HUES48 (cell line): ENCODE measurements at regions not wholly inside any gene's neighbourhood (a gene's known extent, or its start where the extent isn't known, plus 50 kb on each side); places are given as distances from the start of the nearest gene placed in this dataset.

ENCODE experiments used
- H3K27ac ChIP-seq: one replicate; pipeline ENCODE4 v1.7.0; 2013; ENCODE audit warnings: low read depth, low read length, inconsistent platforms
- H3K27me3 ChIP-seq: 2 replicates; pipeline ENCODE4 v1.6.1; 2013; ENCODE audit warnings: mild to moderate bottlenecking, low read length; ENCODE audit not compliant: control insufficient read depth, insufficient read depth
- H3K36me3 ChIP-seq: 2 replicates; pipeline ENCODE4 v1.6.1; 2013; ENCODE audit warnings: low read length; ENCODE audit not compliant: control insufficient read depth, insufficient read depth
- H3K4me1 ChIP-seq: 2 replicates; pipeline ENCODE4 v1.6.1; 2013; ENCODE audit warnings: mild to moderate bottlenecking, low read length; ENCODE audit not compliant: control insufficient read depth, insufficient read depth
- H3K4me3 ChIP-seq: 2 replicates; pipeline ENCODE4 v1.5.1; 2013; ENCODE audit warnings: mild to moderate bottlenecking, low read depth, low read length
- H3K9ac ChIP-seq: 2 replicates; pipeline ENCODE4 v1.6.1; 2013; ENCODE audit warnings: mild to moderate bottlenecking, low read depth, low read length, moderate library complexity
- H3K9me3 ChIP-seq: 2 replicates; pipeline ENCODE4 v1.6.1; 2013; ENCODE audit warnings: low read length; ENCODE audit not compliant: control insufficient read depth, insufficient read depth

DNA sequence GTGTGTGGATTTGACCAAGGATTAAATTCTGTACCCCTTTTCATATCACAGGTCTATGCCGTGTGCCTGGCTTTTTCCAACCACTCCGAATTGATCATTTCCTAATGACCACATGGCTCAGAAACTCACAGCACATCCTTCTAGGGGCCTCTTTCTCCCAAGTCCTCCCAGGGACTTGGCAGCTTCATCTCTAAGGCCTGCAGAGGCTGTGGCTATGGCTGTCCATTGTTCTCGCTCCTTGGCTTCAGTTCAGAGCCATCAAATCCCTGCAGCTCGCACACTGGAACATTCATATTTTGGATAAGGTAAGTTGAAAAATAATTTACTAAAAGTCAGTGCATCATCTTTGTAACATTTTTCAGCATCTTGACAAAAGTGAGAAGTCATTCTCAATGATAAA lies 497.2 kb upstream of the CDH4 start:
- peaks cover 17% of the 10 kb centered on the region for H3K4me1 ChIP-seq
- H3K4me3 ChIP-seq, result no peak overlapping the region
- no peak overlapping the region for H3K9ac ChIP-seq
- H3K9me3 ChIP-seq, result 0 out of 2 replicates have a peak, but pooled peaks cover 3% of the 10 kb centered on the region
- H3K27me3 ChIP-seq, result no peaks in the 10 kb centered on the region; the same call in 1 of the 2 replicates
- H3K27ac ChIP-seq, result no peak overlapping the region
- H3K36me3 ChIP-seq, result no peaks in the 10 kb centered on the region

DNA sequence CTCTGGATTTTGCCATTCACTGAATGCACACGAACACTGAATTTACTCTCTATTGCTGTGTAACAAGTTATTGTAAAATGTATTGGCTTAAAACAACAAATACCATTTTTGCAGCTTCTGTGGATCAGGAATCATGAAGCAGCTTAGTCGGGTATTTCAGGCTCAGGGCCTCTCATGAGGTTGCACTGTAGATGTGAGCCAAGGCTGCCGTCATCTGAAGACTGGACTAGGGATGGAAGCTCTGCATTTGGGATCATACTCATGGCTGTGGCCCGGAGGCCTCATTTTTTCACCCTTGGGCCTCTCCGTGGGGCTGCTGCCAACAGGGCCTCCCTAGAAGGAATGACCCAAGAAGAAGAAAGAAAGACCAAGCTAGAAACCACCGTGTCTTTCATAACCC lies 492.4 kb upstream of the CDH4 start:
- Histone ChIP-seq H3K9me3 (no peaks in the 10 kb centered on the region), H3K27ac (no peak overlapping the region), H3K4me3 (no peak overlapping the region), H3K9ac (no peak overlapping the region), H3K36me3 (no peaks in the 10 kb centered on the region), H3K27me3 (no peaks in the 10 kb centered on the region), H3K4me1 (no peaks in the 10 kb centered on the region)

DNA sequence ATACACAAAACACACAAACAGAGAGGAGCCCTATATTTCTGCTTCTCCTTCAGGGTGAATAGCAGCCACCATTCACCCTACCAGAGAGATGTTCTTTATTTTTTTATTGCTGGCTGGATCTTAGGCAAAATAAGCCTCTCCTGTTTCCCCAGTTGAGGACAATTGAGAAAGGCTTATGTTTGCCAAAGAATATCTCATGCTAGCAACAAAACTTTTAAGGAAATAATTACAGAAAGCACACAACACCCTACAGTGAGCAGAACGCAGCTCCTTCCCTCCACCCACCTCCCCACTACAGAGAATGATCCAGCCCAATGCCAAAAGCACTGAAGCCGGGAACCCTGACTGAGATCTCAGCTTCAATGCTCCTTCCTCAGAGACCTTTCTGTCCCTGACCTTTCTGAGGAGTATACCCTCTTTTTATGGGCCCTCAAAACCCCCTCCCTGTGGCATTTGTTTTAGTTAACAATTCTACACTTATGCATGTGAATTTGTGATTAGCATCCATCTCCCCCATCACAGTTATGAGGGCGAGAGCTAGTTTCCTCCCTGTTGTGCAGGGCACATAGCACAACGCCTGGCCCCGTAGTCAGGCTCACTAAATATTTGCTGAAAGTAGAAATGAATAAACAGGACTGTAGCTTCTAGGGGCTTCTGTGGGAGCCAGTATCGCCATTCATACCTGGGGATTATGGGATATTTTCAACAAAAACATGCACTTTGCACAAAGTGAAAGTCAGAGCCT lies 491.6 kb upstream of the CDH4 start:
- no peak overlapping the region for H3K4me3 ChIP-seq
- no peaks in the 10 kb centered on the region for H3K9me3 ChIP-seq
- H3K27me3 ChIP-seq, result no peaks in the 10 kb centered on the region
- H3K4me1 ChIP-seq, result no peaks in the 10 kb centered on the region
- H3K27ac ChIP-seq, result no peak overlapping the region
- H3K9ac ChIP-seq, result no peak overlapping the region
- no peaks in the 10 kb centered on the region for H3K36me3 ChIP-seq

DNA sequence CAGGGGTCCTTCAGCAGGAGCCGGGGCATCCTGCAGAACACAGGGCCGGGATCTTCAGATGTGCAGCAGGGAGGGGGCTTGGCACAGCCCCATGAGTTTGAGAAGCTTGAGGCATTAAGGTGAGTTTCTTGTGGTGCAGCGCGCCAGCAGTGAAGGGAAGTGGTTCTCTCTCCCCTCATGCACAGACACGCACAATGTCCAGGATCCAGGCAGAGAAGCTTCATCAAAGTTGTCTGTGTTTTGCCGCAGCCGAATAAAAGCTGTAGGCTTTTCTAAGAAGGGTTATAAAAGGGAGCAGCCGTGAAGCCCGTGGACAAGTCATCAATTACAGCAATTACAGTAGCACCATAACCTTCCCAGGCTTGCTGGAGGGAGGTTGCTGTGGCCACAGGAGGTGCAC lies 491.0 kb upstream of the CDH4 start:
- H3K4me1 ChIP-seq, result no peaks in the 10 kb centered on the region
- H3K27ac ChIP-seq, result no peak overlapping the region
- no peak overlapping the region for H3K4me3 ChIP-seq
- H3K27me3 ChIP-seq, result no peaks in the 10 kb centered on the region
- no peaks in the 10 kb centered on the region for H3K9me3 ChIP-seq
- no peak overlapping the region for H3K9ac ChIP-seq
- H3K36me3 ChIP-seq, result no peaks in the 10 kb centered on the region

DNA sequence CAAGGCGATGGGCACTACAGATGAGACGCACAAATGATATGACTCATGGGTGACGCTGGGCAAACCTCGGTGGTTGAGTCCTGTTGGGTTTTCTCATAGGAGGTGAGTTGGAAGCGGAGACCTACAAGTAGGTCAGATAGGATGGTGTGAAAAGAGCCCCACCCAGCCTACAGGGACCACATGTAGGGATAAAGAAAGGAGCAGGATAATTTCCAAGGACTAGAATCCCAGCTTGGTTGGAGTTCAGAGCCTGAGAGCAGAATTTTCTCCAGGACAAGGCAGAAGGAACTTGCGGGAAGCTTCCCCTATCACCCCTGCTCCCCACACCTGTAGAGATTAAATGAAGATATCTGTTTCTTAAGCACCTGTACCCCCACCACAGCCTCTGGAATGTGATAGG lies 489.7 kb upstream of the CDH4 start:
- H3K27ac ChIP-seq, result no peak overlapping the region
- no peaks in the 10 kb centered on the region for H3K4me1 ChIP-seq
- no peak overlapping the region for H3K9ac ChIP-seq
- no peaks in the 10 kb centered on the region for H3K9me3 ChIP-seq
- no peaks in the 10 kb centered on the region for H3K36me3 ChIP-seq
- H3K27me3 ChIP-seq, result no peaks in the 10 kb centered on the region
- no peak overlapping the region for H3K4me3 ChIP-seq

DNA sequence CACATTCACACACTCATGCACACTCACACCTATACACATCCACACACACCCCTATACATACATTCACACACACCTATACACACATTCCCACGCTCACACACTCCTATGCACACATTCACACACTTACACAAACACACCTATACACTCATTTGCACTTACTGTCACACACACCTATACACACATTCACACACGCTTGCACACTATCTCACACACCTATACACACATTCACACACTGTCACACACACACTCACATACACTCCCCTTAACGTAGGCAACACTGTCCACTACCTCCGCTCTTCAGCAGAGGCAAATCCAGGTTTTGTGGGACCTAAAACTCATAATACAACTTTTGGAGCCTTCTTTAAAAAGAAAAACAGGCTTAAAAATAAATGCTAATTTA lies 487.7 kb upstream of the CDH4 start:
- Histone ChIP-seq H3K4me3 (no peak overlapping the region), H3K9me3 (no peaks in the 10 kb centered on the region), H3K27me3 (no peaks in the 10 kb centered on the region), H3K27ac (no peak overlapping the region), H3K9ac (no peak overlapping the region), H3K36me3 (no peaks in the 10 kb centered on the region), H3K4me1 (no peaks in the 10 kb centered on the region)

DNA sequence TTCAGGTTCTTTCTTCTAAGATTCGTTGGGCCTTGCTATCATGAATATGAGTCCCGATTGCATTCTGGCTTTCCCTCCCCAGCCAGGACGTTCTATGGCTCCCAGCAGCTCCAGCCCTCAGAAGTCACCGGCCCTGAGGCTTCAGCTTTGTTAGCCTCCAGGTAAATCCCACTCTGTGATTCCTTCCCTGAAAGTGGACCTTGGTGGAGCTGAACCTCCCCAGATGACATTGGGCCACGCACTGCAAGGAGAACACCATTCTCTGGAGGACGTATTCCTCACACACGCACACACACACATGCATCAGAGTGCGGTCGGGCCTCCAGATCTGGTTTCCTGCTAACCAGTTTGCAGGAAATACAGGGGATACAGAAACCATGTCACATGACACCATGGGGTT lies 487.3 kb upstream of the CDH4 start:
- no peaks in the 10 kb centered on the region for H3K4me1 ChIP-seq
- no peak overlapping the region for H3K4me3 ChIP-seq
- no peak overlapping the region for H3K9ac ChIP-seq
- H3K27ac ChIP-seq, result no peak overlapping the region
- H3K9me3 ChIP-seq, result no peaks in the 10 kb centered on the region
- H3K27me3 ChIP-seq, result no peaks in the 10 kb centered on the region
- no peaks in the 10 kb centered on the region for H3K36me3 ChIP-seq

DNA sequence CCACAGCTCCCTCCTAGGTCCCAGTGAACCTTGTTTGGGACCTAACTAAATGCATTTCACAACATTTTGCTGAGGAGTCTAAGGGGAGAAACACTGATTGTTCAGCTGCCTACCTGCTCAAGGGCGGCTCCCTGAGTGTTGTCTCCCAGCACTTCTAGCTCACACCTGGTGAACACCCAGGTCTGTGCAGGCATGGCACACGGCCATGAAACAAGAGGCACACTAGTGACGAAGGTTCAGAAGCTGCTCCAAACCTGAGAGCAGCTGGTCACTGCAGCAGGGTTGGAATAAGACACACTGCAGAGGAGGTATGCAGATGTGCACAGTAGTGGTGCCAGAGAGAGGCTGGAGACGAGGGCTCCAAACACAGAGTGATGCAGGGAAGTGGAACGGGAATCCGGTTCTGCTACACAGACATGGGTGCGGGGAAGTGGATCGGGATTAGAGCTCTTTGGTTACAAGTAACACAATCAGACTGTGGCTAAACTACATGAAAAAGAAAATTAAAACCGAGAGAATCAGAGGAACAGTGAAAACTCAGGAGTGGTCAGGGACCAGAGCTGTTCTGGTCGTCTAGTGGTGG lies 486.1 kb upstream of the CDH4 start:
- Histone ChIP-seq H3K4me1 (no peaks in the 10 kb centered on the region), H3K9me3 (no peaks in the 10 kb centered on the region), H3K9ac (no peak overlapping the region), H3K27ac (no peak overlapping the region), H3K27me3 (no peaks in the 10 kb centered on the region), H3K4me3 (no peak overlapping the region), H3K36me3 (no peaks in the 10 kb centered on the region)

DNA sequence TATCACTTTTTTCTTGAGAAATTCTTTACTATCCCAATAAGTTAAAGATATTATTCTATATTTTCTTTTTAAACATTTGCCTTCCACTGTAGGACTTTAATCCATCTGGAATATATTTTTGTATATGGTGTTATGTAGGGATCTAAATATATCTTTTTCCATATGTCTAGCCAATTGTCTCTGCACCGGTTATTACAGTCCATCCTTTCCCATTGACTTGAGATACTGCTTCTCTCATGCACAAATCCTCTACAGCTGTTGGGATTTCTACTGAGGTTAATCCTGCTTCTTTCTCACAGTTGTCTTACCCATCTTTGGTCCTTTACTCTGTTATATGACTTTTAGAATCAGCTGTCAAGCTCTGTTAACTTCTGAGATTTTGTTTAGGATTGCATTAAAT lies 483.8 kb upstream of the CDH4 start:
- Histone ChIP-seq H3K4me3 (no peak overlapping the region), H3K9ac (no peak overlapping the region), H3K9me3 (no peaks in the 10 kb centered on the region)

DNA sequence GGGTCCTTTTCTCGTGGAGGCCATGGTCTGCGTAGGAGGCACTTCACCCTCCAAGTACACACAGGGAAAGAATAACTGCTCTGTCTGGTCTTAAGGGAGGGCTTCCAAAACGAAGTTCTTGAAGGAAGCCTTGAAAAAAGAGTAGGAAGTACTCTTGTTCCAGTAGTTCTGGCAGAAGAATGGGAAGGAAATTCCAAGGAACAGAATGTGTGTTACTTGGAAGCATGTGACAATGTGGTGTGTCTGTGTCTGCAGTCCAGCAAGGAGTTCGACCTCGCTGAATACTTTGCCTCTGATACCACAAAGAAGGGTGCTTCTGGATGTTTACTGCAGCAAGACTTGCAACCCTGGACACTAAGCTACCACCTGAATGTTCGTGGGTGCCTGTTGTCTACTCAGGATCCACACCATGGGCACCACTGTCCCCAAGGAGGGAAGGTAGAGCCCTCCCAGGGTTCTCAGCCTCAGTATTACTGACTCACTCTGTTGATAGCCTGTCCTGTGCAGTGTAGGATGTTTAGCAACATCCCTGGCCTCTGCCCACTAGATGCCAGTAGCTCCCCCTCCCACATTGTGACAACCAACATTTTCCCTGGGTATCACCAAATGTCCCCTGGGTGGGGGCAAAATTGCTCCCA lies 471.6 kb upstream of the CDH4 start:
- H3K27ac ChIP-seq, result no peak overlapping the region
- H3K4me1 ChIP-seq, result no peaks in the 10 kb centered on the region
- no peak overlapping the region for H3K9ac ChIP-seq
- no peaks in the 10 kb centered on the region for H3K36me3 ChIP-seq
- no peak overlapping the region for H3K4me3 ChIP-seq
- no peaks in the 10 kb centered on the region for H3K9me3 ChIP-seq
- H3K27me3 ChIP-seq, result no peaks in the 10 kb centered on the region

More for the DNA sequence above, 483.8 kb upstream of the CDH4 start:
- Histone ChIP-seq H3K27me3 (no peaks in the 10 kb centered on the region), H3K36me3 (no peaks in the 10 kb centered on the region), H3K27ac (no peak overlapping the region), H3K4me1 (no peaks in the 10 kb centered on the region)

DNA sequence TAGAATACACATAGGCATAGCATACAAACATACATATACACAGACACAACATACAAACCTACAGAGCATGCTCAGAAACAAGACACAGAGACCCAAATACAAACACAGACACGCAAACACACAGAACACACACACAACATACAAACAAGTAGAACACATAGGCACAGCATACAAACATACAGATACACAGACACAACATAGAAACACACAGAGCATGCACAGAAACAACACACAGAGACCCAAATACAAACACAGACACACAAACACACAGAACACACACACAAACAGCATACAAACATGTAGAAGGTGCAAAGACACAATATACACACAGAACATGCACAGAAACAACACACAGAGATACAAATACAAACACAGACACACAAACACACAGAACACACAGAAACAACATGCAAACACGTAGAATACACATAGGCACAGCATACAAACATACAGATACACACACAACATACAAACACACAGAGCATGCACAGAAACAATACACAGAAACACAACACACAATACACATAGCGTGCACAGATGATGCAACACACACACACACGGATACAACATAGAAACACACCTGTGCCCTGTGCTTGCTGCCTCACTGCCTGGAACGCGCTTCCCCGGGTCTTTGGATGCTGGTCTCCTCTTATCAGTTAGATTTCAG lies 469.0 kb upstream of the CDH4 start:
- no peaks in the 10 kb centered on the region for H3K9me3 ChIP-seq
- no peaks in the 10 kb centered on the region for H3K36me3 ChIP-seq
- H3K9ac ChIP-seq, result no peak overlapping the region
- no peak overlapping the region for H3K27ac ChIP-seq
- H3K27me3 ChIP-seq, result no peaks in the 10 kb centered on the region
- H3K4me3 ChIP-seq, result no peak overlapping the region
- 0 out of 2 replicates have a peak, but pooled peaks cover under 1% of the 10 kb centered on the region for H3K4me1 ChIP-seq
